ENCODE measurements at regions not wholly inside any gene's neighbourhood (a gene's known extent, or its start where the extent isn't known, plus 50 kb on each side); places are given as distances from the start of the nearest gene placed in this dataset.

DNA sequence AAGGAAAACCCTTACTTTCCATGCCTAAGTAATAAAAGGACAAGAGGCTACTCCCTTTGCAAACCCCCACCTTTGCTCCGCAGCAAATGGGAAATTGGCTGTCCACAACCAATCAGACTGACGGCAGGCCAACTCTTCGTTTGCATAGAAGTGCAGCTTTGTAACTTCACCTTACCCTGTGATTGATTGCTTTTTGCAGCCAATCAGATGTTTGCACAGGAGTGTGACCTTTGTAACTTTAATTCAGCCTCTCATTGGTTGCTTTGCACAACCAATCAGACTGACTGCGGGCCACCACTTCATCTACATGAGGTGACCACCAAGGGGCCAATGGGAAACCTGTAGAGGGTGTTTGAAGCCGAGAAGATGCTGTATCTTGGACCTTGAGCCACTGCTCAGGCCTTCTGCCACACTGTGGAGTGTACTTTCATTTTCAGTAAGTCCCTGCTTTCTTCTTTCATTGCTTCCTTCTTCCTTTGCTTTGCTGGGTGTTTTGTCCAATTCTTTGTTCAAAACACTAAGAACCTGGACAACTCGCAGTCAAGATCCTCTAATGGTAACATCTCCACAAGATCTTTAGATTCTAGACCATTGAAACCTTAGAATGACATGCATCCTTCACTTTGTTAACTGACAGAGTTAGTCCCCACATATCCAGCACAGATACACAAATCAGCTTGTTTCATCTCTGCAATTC, 51.3 kb upstream of the FREM1 start:
- DNase-seq, result no peak

DNA sequence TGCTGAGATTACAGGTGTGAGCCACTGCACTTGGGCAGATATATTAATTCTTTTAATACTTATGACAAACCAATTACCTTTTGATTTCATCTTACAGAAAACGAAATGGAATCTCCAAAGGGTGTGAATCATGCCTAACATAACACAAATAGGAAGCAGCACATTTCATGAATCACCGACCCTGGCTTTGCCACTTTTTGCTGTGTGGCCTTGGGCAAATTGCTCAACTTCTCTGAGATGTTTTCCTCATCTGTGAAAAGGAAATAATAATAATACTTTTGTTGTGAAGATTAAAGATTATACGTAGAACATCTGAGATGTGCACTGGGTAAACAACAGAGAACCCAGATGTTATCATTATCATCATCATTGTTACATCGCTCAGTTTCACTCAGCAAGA, 50.7 kb upstream of the FREM1 start:
- no peak for DNase-seq

All from hippocampal formation (tissue), 2 donors.